Glutamatergic neuron (in vitro differentiated cells): ENCODE measurements at regions not wholly inside any gene's neighbourhood (a gene's known extent, or its start where the extent isn't known, plus 50 kb on each side); places are given as distances from the start of the nearest gene placed in this dataset.

ENCODE experiments used
- DNase-seq: peaks from one replicate; pipeline ENCODE4 v3.0.0; 2022
- H3K27ac Mint-ChIP-seq: one replicate; pipeline ENCODE4 v1.8.0; 2020; ENCODE audit warnings: mild to moderate bottlenecking, mixed read lengths, inconsistent platforms; ENCODE audit not compliant: unreplicated experiment
- H3K27me3 Mint-ChIP-seq: one replicate; pipeline ENCODE4 v1.8.0; 2020; ENCODE audit warnings: mild to moderate bottlenecking, moderate library complexity, mixed read lengths, inconsistent platforms; ENCODE audit not compliant: unreplicated experiment
- H3K36me3 Mint-ChIP-seq: one replicate; pipeline ENCODE4 v1.8.0; 2020; ENCODE audit warnings: mild to moderate bottlenecking, mixed read lengths, inconsistent platforms; ENCODE audit not compliant: unreplicated experiment
- H3K4me1 Mint-ChIP-seq: one replicate; pipeline ENCODE4 v1.8.0; 2020; ENCODE audit warnings: mild to moderate bottlenecking, low read depth, mixed read lengths, inconsistent platforms; ENCODE audit not compliant: unreplicated experiment
- H3K4me3 Mint-ChIP-seq: one replicate; pipeline ENCODE4 v1.8.0; 2020; ENCODE audit warnings: mild to moderate bottlenecking, mixed read lengths, inconsistent platforms; ENCODE audit not compliant: unreplicated experiment
- H3K9me3 Mint-ChIP-seq: one replicate; pipeline ENCODE4 v1.8.0; 2020; ENCODE audit warnings: mild to moderate bottlenecking, moderate library complexity, mixed read lengths, inconsistent platforms; ENCODE audit not compliant: unreplicated experiment
- CTCF ChIP-seq: fragments of 200-600 bp; sonication (generic); IDR thresholded peaks from one replicate; pipeline ENCODE4 v1.5.0; 2021; ENCODE audit not compliant: partially characterized antibody, unreplicated experiment

GRCh38 chr14:80385336-80385735 lies 174.0 kb upstream of the DIO2 start:
- DNase-seq, result no peak
- H3K27me3 Mint-ChIP-seq, result no peaks in the 10 kb centered on the region
- no peaks in the 10 kb centered on the region for H3K9me3 Mint-ChIP-seq
- TF ChIP-seq CTCF, result no peak
- H3K4me1 Mint-ChIP-seq, result peaks cover 4% of the 10 kb centered on the region
- H3K36me3 Mint-ChIP-seq, result no peaks in the 10 kb centered on the region
- no peak overlapping the region for H3K4me3 Mint-ChIP-seq
- H3K27ac Mint-ChIP-seq, result no peak overlapping the region

DNA sequence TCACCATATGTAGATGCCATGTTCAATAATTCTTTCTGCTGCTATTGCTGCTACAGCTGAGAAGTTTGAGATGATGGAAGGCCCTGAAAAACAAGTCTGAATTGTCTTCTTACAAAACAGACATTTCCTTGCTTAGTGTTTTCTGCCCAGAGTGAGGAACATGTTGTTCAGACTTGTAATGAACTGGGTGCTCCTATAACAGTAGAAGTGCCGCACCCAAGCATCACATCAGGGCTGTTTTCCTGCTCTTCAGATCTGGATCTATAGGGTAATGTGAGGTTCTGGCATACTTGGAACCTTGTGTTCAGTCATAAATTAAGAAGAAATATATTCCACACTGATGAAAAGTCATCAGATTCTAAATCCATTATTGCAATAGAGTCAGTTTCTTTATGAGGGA lies 171.9 kb upstream of the DIO2 start:
- Mint-ChIP-seq H3K27ac (no peak overlapping the region), H3K4me1 (peaks cover 4% of the 10 kb centered on the region), H3K27me3 (no peaks in the 10 kb centered on the region), H3K4me3 (no peak overlapping the region), H3K36me3 (no peaks in the 10 kb centered on the region), H3K9me3 (no peaks in the 10 kb centered on the region)
- no peak for DNase-seq
- no peak for TF ChIP-seq CTCF

GRCh38 chr14:80381807-80382363 lies 170.6 kb upstream of the DIO2 start:
- Mint-ChIP-seq H3K27me3 (no peaks in the 10 kb centered on the region), H3K9me3 (no peaks in the 10 kb centered on the region), H3K36me3 (no peaks in the 10 kb centered on the region), H3K27ac (no peak overlapping the region), H3K4me1 (peaks cover 4% of the 10 kb centered on the region), H3K4me3 (no peak overlapping the region)
- DNase-seq, result no peak
- TF ChIP-seq CTCF, result no peak

DNA sequence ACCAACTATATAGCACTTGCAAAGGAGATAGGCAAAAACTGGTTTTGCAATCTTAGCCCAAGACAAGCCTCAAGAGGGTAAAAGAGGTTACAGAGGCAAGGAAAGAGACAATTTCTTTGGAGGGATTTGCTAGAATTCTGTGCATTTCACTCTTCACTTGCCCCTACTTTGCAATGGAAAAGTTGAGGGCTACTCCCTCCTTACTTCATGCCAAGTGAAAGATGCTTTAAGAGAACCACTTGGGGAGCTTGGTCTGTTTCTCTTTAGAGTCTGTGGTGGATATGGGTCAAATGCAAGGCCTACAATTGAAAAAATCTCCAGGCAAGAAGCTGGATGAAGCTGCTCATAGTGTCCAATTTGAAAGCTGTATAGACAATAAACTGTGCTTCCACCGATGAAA lies 167.7 kb upstream of the DIO2 start:
- Mint-ChIP-seq H3K4me3 (no peak overlapping the region), H3K36me3 (no peaks in the 10 kb centered on the region), H3K9me3 (no peaks in the 10 kb centered on the region), H3K27me3 (no peaks in the 10 kb centered on the region), H3K4me1 (no peaks in the 10 kb centered on the region), H3K27ac (no peak overlapping the region)
- no peak for TF ChIP-seq CTCF
- DNase-seq, result no peak

- DNase-seq, result no peak
- no peaks in the 10 kb centered on the region for H3K4me1 Mint-ChIP-seq
- H3K4me3 Mint-ChIP-seq, result no peak overlapping the region
- H3K27ac Mint-ChIP-seq, result no peak overlapping the region
- H3K36me3 Mint-ChIP-seq, result no peaks in the 10 kb centered on the region
- no peaks in the 10 kb centered on the region for H3K27me3 Mint-ChIP-seq
- H3K9me3 Mint-ChIP-seq, result no peaks in the 10 kb centered on the region
- TF ChIP-seq CTCF, result no peak
Measured at GRCh38 chr14:80378084-80378690, 166.9 kb upstream of the DIO2 start.
